ENCODE measurements at regions not wholly inside any gene's neighbourhood (a gene's known extent, or its start where the extent isn't known, plus 50 kb on each side); places are given as distances from the start of the nearest gene placed in this dataset.

GRCh38 chr3:64332459-64333350 is 107.4 kb upstream of the PRICKLE2 start:
- no peaks in the 10 kb centered on the region for H3K9me3 ChIP-seq (ENCODE audit: control insufficient read depth in 1 of 2, insufficient read depth in 1 of 2, low read depth in 1 of 2, low read length in 2 of 2)
- RAD21 ChIA-PET (ENCODE audit: low non-redundant PET in 1 of 2, low total read pairs in 2 of 2, uncharacterized antibody in 2 of 2, unreplicated experiment in 2 of 2) = no interaction called here
- H3K36me3 ChIP-seq (ENCODE audit: control insufficient read depth in 1 of 2, insufficient read depth in 2 of 2, low read length in 2 of 2) = no peaks in the 10 kb centered on the region
- H3K27ac ChIP-seq (ENCODE audit: low read depth, low read length) = no peak overlapping the region
- CTCF ChIA-PET = no interaction called here
- no peaks in the 10 kb centered on the region for H3K9me2 ChIP-seq (ENCODE audit: insufficient read depth)
- no TSS peak for BruUV-seq (replicated peaks)
- intact Hi-C loops (cut with micrococcal nuclease) = no loop called here
- no peak overlapping the region for H3K9ac ChIP-seq (ENCODE audit: low read length)
- POLR2A ChIA-PET = no interaction called here
- TF ChIP-seq YY1 (IDR thresholded peaks at IDR 0.05; ENCODE audit: extremely low read depth, insufficient replicate concordance, low read depth, low read length) (no peak), SIN3A (IDR thresholded peaks at IDR 0.05; ENCODE audit: low read depth) (no peak), CTCF (IDR thresholded peaks at IDR 0.05 in 2 of 3, conservative IDR thresholded peaks at IDR 0.05 in 1 of 3; ENCODE audit: borderline replicate concordance in 1 of 3, insufficient read depth in 1 of 3, low read depth in 2 of 3, low read length in 2 of 3) (no peak), POLR2AphosphoS5 (IDR thresholded peaks at IDR 0.05; ENCODE audit: low read depth, low read length) (no peak), MAX (IDR thresholded peaks at IDR 0.05) (no peak), EGR1 (IDR thresholded peaks at IDR 0.05; ENCODE audit: low read depth) (no peak), REST (IDR thresholded peaks at IDR 0.05; ENCODE audit: low read depth) (no peak)
- H3K79me2 ChIP-seq (ENCODE audit: insufficient read depth, low read length) = no peaks in the 10 kb centered on the region
- no peak for ATAC-seq
- no peak for DNase-seq (ENCODE audit: low read depth, low spot score)
- no peaks in the 10 kb centered on the region for H4K20me1 ChIP-seq (ENCODE audit: insufficient read depth)
- no peak overlapping the region for H2AFZ ChIP-seq (ENCODE audit: low read depth, low read length, poor library complexity, severe bottlenecking)
- H3K27me3 ChIP-seq (ENCODE audit: insufficient read depth, low read length) = peaks cover 9% of the 10 kb centered on the region; the same call in 1 of the 2 replicates
- no peak overlapping the region for H3K4me2 ChIP-seq (ENCODE audit: low read length)
- H3K4me3 ChIP-seq (replicated peaks in 1 of 2; ENCODE audit: low read depth in 1 of 2, low read length in 2 of 2) = no peak overlapping the region
- H3K4me1 ChIP-seq (ENCODE audit: control insufficient read depth in 1 of 2, insufficient read depth in 2 of 2, low read length in 2 of 2) = no peaks in the 10 kb centered on the region
